HEK293 (cell line): ENCODE measurements at regions not wholly inside any gene's neighbourhood (a gene's known extent, or its start where the extent isn't known, plus 50 kb on each side); places are given as distances from the start of the nearest gene placed in this dataset.

Source experiments
- CTCF ChIA-PET: fragments of 350-600 bp; formaldehyde crosslinking; extraction: SDS; loops from one replicate; lab custom pipeline; 2021; ENCODE audit warnings: antibody characterized with exemption; lab: Yijun Ruan, JAX
- POLR2A ChIA-PET: fragments of 300-600 bp; formaldehyde crosslinking; extraction: SDS; loops from one replicate; lab custom pipeline; 2020; ENCODE audit warnings: antibody characterized with exemption, inconsistent platforms; lab: Yijun Ruan, JAX
- H3K27ac ChIP-seq: fragments of 200-500 bp; sonication (Bioruptor generic); 2 replicates; pipeline ENCODE4 v1.5.1; 2014; ENCODE audit warnings: low read depth, low read length, control low read depth, inconsistent platforms; ENCODE audit errors: extremely low read depth
- H3K36me3 ChIP-seq, 2 experiments: fragments of 200-500 bp in 1 of 2; sonication (Bioruptor generic) in 1 of 2; 1 replicate in 1 of 2; 2 replicates in 1 of 2; pipeline ENCODE4 v1.5.1; 2014 to 2017; ENCODE audit warnings: inconsistent platforms in 2 of 2, low read length in 2 of 2; ENCODE audit not compliant: control insufficient read depth in 2 of 2, insufficient read depth in 1 of 2
- H3K4me1 ChIP-seq: fragments of 200-500 bp; sonication (Bioruptor generic); 2 replicates; pipeline ENCODE4 v1.5.1; 2014; ENCODE audit warnings: mild to moderate bottlenecking, low read length, inconsistent platforms; ENCODE audit not compliant: control insufficient read depth, insufficient read depth
- H3K4me3 ChIP-seq: 2 replicates; pipeline ENCODE4 v1.5.1; 2011; ENCODE audit warnings: low read depth, mild to moderate bottlenecking, control low read depth, low read length, moderate library complexity
- H3K9me3 ChIP-seq: fragments of 200-500 bp; sonication (Bioruptor generic); 2 replicates; pipeline ENCODE4 v1.5.1; 2014; ENCODE audit warnings: low read depth, low read length, inconsistent platforms; ENCODE audit not compliant: control insufficient read depth, insufficient read depth
- AEBP2 ChIP-seq: fragments of 450-650 bp; formaldehyde crosslinking; IDR thresholded peaks from 2 replicates; pipeline ENCODE4 v1.5.1; 2016; ENCODE audit warnings: missing biosample characterization, missing genetic modification characterization, borderline replicate concordance
- ATF2 ChIP-seq: fragments of 450-650 bp; formaldehyde crosslinking; IDR thresholded peaks from 2 replicates; pipeline ENCODE4 v1.5.1; 2016; ENCODE audit warnings: missing biosample characterization, missing genetic modification characterization, low read depth
- INSM2 ChIP-seq: fragments of 450-650 bp; formaldehyde crosslinking; IDR thresholded peaks from 2 replicates; pipeline ENCODE4 v1.5.1; 2016; ENCODE audit warnings: missing biosample characterization, missing genetic modification characterization
- SETDB1 ChIP-seq: IDR thresholded peaks from one replicate; pipeline ENCODE4 v1.6.1; 2017; ENCODE audit warnings: mild to moderate bottlenecking, low read length, moderate library complexity, mixed read lengths; ENCODE audit not compliant: insufficient read length
- ZFP3 ChIP-seq: fragments of 450-650 bp; formaldehyde crosslinking; IDR thresholded peaks from 2 replicates; pipeline ENCODE4 v1.5.1; 2016; ENCODE audit warnings: low read depth, missing biosample characterization, missing genetic modification characterization
- ZNF132 ChIP-seq: fragments of 450-650 bp; formaldehyde crosslinking; IDR thresholded peaks from 2 replicates; pipeline ENCODE4 v1.5.1; 2017; ENCODE audit warnings: missing biosample characterization, missing genetic modification characterization, borderline replicate concordance
- ZNF37A ChIP-seq: fragments of 450-650 bp; IDR thresholded peaks from 2 replicates; pipeline ENCODE4 v1.5.1; 2018; ENCODE audit warnings: missing biosample characterization, missing genetic modification characterization
- ZNF416 ChIP-seq: fragments of 450-650 bp; formaldehyde crosslinking; IDR thresholded peaks from 2 replicates; pipeline ENCODE4 v1.5.1; 2016; ENCODE audit warnings: missing biosample characterization, missing genetic modification characterization
- ZNF433 ChIP-seq: fragments of 450-650 bp; formaldehyde crosslinking; IDR thresholded peaks from 2 replicates; pipeline ENCODE4 v1.5.1; 2016; ENCODE audit warnings: missing biosample characterization, missing genetic modification characterization, low read depth
- ZNF473 ChIP-seq: fragments of 450-650 bp; formaldehyde crosslinking; IDR thresholded peaks from 2 replicates; pipeline ENCODE4 v1.5.1; 2017; ENCODE audit warnings: missing biosample characterization, missing genetic modification characterization
- ZSCAN23 ChIP-seq: fragments of 450-650 bp; formaldehyde crosslinking; IDR thresholded peaks from 2 replicates; pipeline ENCODE4 v1.5.1; 2016; ENCODE audit warnings: missing biosample characterization, missing genetic modification characterization
- TF ChIP-seq, protein P1 (sequence below): fragments of 450-650 bp; formaldehyde crosslinking; IDR thresholded peaks from 2 replicates; pipeline ENCODE4 v1.5.1; 2016; ENCODE audit warnings: missing biosample characterization, missing genetic modification characterization
- TF ChIP-seq, protein P2 (sequence below): fragments of 450-650 bp; formaldehyde crosslinking; IDR thresholded peaks from 2 replicates; pipeline ENCODE4 v1.5.1; 2016; ENCODE audit warnings: missing biosample characterization, missing genetic modification characterization

DNA sequence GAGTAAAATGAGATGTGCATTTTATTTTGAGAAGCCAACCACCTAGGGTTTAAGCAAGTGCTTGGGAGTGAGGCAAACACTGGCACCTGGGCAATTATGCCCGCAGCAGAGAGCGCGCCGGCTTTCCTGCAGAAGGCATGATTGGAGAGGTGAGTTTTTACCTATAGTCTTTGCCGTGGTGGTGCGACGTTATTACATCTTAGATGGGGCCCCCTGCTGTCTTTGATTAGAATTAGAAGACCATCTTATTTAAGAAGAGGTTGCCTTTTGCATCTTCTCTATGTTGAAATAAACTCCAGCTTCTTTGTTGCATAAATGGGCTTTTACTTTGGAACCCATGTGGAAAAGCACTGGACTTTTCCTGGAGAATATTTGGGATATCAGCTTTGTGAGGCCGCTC is 409.5 kb downstream of the GLRX3 start (continued):
- TF ChIP-seq ZNF416, result no peak
- TF ChIP-seq, all 188 proteins: peak for 0

DNA sequence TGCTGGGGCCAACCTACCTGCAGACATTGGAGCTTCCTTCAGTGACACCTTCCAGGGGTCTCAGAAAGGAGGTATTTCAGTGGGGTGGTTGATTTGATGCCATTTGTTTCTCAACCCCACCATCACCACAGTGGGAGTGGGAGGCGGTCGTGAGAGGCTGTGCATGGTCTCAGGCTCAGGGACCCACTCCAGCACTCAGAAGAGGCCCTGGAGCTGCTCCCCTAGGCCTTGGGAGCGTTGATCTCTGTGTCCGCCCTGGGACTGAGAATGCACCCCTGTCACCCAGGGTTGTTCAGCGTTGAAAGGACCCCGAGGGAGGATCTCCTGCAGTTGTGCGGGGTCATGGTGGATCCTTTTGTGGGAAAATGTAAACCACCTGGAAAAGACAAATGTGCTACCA is 410.6 kb downstream of the GLRX3 start:
- H3K4me1 ChIP-seq, result no peaks in the 10 kb centered on the region
- no peaks in the 10 kb centered on the region for H3K36me3 ChIP-seq
- H3K9me3 ChIP-seq, result no peaks in the 10 kb centered on the region
- CTCF ChIA-PET, result no interaction called here
- POLR2A ChIA-PET, result no interaction called here
- no peak for TF ChIP-seq AEBP2 (tag by site-specific recombination)
- TF ChIP-seq, protein P1, sequence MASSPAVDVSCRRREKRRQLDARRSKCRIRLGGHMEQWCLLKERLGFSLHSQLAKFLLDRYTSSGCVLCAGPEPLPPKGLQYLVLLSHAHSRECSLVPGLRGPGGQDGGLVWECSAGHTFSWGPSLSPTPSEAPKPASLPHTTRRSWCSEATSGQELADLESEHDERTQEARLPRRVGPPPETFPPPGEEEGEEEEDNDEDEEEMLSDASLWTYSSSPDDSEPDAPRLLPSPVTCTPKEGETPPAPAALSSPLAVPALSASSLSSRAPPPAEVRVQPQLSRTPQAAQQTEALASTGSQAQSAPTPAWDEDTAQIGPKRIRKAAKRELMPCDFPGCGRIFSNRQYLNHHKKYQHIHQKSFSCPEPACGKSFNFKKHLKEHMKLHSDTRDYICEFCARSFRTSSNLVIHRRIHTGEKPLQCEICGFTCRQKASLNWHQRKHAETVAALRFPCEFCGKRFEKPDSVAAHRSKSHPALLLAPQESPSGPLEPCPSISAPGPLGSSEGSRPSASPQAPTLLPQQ (tag by site-specific recombination), result no peak
- TF ChIP-seq ZNF433, result no peak
- no peak overlapping the region for H3K27ac ChIP-seq
- no peak overlapping the region for H3K4me3 ChIP-seq

DNA sequence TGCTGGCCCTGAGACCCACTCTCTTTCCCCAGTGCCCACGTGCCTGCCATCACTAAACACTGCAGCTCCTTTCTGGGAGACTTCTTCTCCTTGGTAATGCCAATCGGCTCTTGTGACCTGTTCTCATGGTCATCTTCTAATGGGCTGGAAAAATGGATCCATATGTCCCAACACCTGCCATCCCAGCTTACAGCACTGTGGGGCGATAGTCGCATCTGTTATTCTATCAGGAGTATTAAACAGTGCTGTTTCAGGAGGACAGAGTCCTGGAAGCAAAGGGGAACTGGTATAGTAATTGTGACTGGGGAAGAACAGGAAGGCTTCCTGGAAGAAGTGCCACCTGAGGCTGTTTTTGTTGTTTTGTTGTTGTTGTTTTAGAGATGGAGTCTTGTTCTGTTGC is 411.2 kb downstream of the GLRX3 start:
- ChIA-PET POLR2A (no interaction called here), CTCF (interaction anchor here (0.6 kb wide), 1 partner anchor 11 kb away, joined by 4 read pairs; no protein-coding TSS in a partner anchor)
- Histone ChIP-seq H3K27ac (no peak overlapping the region), H3K4me1 (no peaks in the 10 kb centered on the region), H3K36me3 (no peaks in the 10 kb centered on the region), H3K4me3 (no peak overlapping the region), H3K9me3 (no peaks in the 10 kb centered on the region)
- TF ChIP-seq ZSCAN23 (tag by site-specific recombination) (no peak), INSM2 (tag by site-specific recombination) (no peak), SETDB1 (no peak), ZNF37A (tag by site-specific recombination) (no peak), ATF2 (no peak)
- TF ChIP-seq, protein P2, sequence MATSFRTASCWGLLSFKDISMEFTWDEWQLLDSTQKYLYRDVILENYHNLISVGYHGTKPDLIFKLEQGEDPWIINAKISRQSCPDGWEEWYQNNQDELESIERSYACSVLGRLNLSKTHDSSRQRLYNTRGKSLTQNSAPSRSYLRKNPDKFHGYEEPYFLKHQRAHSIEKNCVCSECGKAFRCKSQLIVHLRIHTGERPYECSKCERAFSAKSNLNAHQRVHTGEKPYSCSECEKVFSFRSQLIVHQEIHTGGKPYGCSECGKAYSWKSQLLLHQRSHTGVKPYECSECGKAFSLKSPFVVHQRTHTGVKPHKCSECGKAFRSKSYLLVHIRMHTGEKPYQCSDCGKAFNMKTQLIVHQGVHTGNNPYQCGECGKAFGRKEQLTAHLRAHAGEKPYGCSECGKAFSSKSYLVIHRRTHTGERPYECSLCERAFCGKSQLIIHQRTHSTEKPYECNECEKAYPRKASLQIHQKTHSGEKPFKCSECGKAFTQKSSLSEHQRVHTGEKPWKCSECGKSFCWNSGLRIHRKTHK (tag by site-specific recombination), result no peak

DNA sequence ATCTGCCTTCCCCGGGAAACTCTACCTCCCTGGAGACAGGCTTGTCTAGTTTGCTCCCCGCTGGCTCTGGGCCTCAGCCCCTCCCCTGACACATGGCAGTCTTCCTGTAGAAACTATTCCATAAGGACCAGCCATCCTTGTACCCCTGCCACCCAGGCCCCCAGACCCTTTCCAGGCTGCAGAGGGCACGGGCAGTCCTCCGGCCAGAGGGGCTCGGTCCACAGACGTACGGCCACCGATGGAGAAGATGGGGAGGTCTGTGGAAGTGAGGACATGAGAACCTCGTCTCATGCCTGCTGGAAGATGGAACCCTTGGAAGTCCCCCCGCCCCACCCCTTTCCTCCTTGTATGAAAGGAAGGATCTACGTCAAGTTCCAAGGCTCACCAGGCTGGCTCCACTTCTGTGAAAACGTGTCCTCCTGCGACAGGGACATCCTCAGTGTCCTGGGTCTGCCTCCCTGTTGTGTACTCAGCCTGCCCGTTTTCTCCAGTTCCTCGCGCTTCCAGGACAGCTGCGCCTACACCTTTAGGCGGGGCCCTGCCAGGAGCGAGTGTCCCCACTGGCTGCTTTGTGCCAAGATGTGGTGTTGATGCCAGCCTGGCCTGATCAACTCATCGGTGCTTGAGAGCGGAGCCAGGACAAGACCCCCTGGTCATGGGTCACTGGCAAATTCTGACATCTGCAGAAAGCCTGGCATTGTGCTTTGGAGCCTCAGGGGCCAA is 414.9 kb downstream of the GLRX3 start:
- ChIA-PET CTCF (no interaction called here), POLR2A (no interaction called here)
- Histone ChIP-seq H3K4me3 (no peak overlapping the region), H3K27ac (no peak overlapping the region), H3K4me1 (no peaks in the 10 kb centered on the region), H3K9me3 (no peaks in the 10 kb centered on the region)
- TF ChIP-seq ZNF132 (tag by site-specific recombination) (no peak), ZNF473 (tag by site-specific recombination) (no peak), ZFP3 (tag by site-specific recombination) (no peak)
- TF ChIP-seq, all 188 proteins: peak for 0
- no peaks in the 10 kb centered on the region for H3K36me3 ChIP-seq
